Choroid plexus epithelial cell (primary cell): ENCODE measurements at regions not wholly inside any gene's neighbourhood (a gene's known extent, or its start where the extent isn't known, plus 50 kb on each side); places are given as distances from the start of the nearest gene placed in this dataset.

Experiments used
- DNase-seq: peaks from one replicate; pipeline ENCODE4 v3.0.0-alpha.2; 2010; ENCODE audit warnings: low read depth
- H3K4me3 ChIP-seq: 2 replicates; pipeline ENCODE4 v1.5.1; 2011; ENCODE audit warnings: low read depth, mild to moderate bottlenecking, control low read depth, low read length, moderate library complexity
- CTCF ChIP-seq: conservative IDR thresholded peaks from 2 replicates; pipeline ENCODE4 v1.5.1; 2011; ENCODE audit warnings: low read depth, mild to moderate bottlenecking, control low read depth, inconsistent platforms, low read length, moderate library complexity

DNA sequence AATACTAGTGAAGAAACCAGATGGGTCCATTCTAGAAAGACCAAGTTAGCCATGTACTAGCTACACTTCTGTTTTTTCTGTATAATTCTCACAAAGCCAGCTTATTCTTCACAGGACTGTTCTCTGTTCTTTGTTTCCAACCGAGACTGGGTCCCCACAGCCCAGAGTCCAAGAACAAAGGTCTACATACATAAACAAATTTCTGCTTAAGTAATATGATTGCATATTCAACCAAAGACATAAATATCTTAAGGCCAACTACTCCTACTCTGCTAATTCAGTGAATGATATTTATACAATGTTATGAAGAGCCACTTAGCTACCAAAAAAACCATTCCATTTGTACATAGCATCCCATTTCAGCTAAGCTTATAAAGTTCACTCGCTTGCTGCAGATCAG lies 299.8 kb upstream of the CCDC54 start:
- H3K4me3 ChIP-seq: no peak overlapping the region
- no peak for TF ChIP-seq CTCF
- no peak for DNase-seq

- DNase-seq: no peak
- no peak overlapping the region for H3K4me3 ChIP-seq
- TF ChIP-seq CTCF: no peak
Measured at GRCh38 chr3:107082527-107082926, 294.7 kb upstream of the CCDC54 start.

DNA sequence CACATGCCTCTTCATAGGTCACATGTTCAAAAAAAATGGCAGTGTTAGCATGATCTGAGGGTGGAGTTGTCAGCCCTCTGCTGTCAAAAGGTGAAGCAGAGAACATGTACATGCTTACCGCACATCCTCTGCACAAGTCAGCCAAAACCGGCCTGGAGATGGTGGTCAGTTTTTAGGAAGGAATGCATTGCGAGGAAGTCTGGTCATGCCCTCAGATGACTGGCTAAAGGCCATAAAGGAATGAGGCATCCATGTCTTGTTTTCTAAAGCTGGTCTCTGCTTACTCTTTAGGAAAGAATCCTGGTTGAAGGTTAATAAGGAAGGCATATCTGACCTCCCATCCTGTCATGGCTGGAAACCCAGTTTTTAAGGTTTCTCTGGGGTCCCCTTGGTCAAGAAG lies 292.0 kb upstream of the CCDC54 start:
- no peak for DNase-seq
- no peak for TF ChIP-seq CTCF
- no peak overlapping the region for H3K4me3 ChIP-seq

DNA sequence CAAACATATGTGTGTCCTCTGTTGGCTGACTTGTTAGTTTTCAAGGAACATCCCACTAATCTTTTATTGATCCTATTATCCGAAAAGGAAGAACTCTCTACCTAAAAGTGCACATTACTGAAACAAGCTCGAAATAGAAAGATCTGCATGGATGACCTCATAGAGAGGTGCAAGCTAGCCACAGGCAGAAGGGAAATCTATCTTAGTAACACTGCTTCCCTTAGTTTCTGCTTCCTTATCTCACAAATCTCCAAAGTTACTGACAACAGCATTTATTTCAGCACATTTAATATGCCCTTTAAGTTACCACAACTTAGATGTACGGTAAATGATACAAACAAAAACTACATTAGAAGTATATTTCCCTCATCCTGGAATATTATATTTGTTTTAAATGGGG lies 285.1 kb upstream of the CCDC54 start:
- TF ChIP-seq CTCF: no peak
- no peak for DNase-seq
- H3K4me3 ChIP-seq: no peak overlapping the region

DNA sequence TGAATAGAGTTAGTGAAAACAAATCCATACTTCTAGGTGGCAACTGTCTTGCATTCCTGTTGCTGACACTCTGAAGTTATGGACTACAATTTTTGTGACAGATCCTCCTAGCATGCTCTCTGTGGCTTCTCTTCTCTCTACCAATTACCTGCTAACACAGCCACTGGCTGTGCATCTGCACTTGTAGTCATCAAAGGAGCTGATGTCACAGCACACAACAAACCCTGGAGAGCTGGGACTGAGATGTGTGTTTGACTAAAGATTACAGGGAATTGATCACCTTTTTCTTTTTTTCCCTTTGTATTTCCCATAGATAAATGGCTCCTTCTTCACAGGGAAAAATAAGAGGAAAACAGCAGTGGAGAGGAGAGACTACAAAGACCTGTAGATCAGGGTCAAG lies 278.4 kb upstream of the CCDC54 start:
- H3K4me3 ChIP-seq: no peak overlapping the region
- DNase-seq: no peak
- TF ChIP-seq CTCF: no peak

DNA sequence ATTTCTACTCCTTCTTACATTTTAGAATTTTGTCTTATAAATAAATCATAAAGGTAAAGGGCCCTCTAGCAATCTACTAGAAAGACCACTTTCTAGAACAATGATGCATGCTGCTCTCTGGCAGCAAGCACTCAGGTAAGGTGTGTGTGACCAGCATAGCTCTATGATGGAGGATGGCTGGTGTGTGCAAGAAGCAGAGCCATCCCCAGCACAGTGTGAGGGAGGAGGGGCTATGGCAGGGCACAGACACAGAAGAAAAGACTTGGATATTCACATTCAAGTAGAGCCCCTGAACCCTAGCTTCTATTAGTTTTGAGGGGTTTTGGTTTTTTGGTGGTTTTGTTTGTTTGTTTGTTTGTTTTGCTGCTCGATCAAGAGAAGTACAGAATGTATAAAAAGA lies 277.1 kb upstream of the CCDC54 start:
- no peak overlapping the region for H3K4me3 ChIP-seq
- no peak for DNase-seq
- no peak for TF ChIP-seq CTCF

DNA sequence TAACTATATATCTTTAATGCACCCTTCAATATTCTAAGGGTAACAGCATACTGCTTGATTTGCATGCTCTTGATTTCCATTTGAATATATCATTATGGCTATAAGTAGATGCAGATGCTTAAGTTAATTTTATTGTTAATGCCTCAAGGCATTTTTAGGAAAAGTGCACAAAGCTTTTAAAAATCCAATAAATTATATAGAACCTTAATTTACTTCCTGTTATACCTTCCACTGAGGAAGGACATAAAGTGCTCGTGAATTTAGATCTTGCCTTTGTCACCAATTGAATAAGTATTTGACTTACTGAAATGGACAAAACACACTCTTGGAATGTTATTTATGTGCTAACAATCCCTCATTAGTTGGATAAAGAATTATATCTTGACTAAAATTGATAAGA lies 276.7 kb upstream of the CCDC54 start:
- TF ChIP-seq CTCF: no peak

More for the DNA sequence above, 276.7 kb upstream of the CCDC54 start:
- no peak overlapping the region for H3K4me3 ChIP-seq
- no peak for DNase-seq
